Natural killer cell (primary cell): ENCODE measurements at regions not wholly inside any gene's neighbourhood (a gene's known extent, or its start where the extent isn't known, plus 50 kb on each side); places are given as distances from the start of the nearest gene placed in this dataset.

Experiments used
- ATAC-seq, 3 donors: fragments of 150-1000 bp in 2 of 3; fragments of 200-7000 bp in 1 of 3; cut with Tn5 transposase; 1 replicate in 1 of 3; 2 replicates in 2 of 3; pipeline ENCODE4 v1.10.0; 2021; ENCODE audit warnings: mild to moderate bottlenecking in 2 of 3, moderate library complexity in 2 of 3
- DNase-seq, 2 donors: peaks; one replicate each; pipeline versions ENCODE4 v3.0.0 to v3.0.0-alpha.2; 2013 to 2021; ENCODE audit warnings: mixed read lengths in 1 of 2
- H3K27ac ChIP-seq: one replicate; pipeline ENCODE4 v1.5.1; 2013; ENCODE audit warnings: mild to moderate bottlenecking, low read length
- H3K27me3 ChIP-seq: one replicate; pipeline ENCODE4 v1.6.1; 2013; ENCODE audit warnings: low read length; ENCODE audit not compliant: control insufficient read depth, insufficient read depth
- H3K36me3 ChIP-seq: one replicate; pipeline ENCODE4 v1.6.1; 2013; ENCODE audit warnings: low read length; ENCODE audit not compliant: control insufficient read depth, insufficient read depth
- H3K4me1 ChIP-seq: one replicate; pipeline ENCODE4 v1.6.1; 2013; ENCODE audit warnings: low read length; ENCODE audit not compliant: control insufficient read depth, insufficient read depth
- H3K4me3 ChIP-seq: one replicate; pipeline ENCODE4 v1.5.1; 2013; ENCODE audit warnings: low read length
- H3K9me3 ChIP-seq: one replicate; pipeline ENCODE4 v1.6.1; 2013; ENCODE audit warnings: low read length; ENCODE audit not compliant: control insufficient read depth, insufficient read depth
- H3K27ac Mint-ChIP-seq, 2 donors: one replicate each; pipeline ENCODE4 v1.8.0; 2022; ENCODE audit warnings: mild to moderate bottlenecking in 2 of 2, mixed read lengths in 2 of 2, moderate library complexity in 1 of 2
- H3K27me3 Mint-ChIP-seq, 2 donors: one replicate each; pipeline ENCODE4 v1.8.0; 2022; ENCODE audit warnings: low read depth in 2 of 2, mixed read lengths in 2 of 2
- H3K36me3 Mint-ChIP-seq: one replicate; pipeline ENCODE4 v1.8.0; 2022; ENCODE audit warnings: mixed read lengths
- H3K4me1 Mint-ChIP-seq, 2 donors: one replicate each; pipeline ENCODE4 v1.8.0; 2022; ENCODE audit warnings: mixed read lengths in 2 of 2
- H3K4me3 Mint-ChIP-seq: one replicate; pipeline ENCODE4 v1.8.0; 2022; ENCODE audit warnings: mild to moderate bottlenecking, moderate library complexity, mixed read lengths
- H3K9me3 Mint-ChIP-seq, 2 donors: one replicate each; pipeline ENCODE4 v1.8.0; 2022; ENCODE audit warnings: mixed read lengths in 2 of 2
- WGBS: methylation state at CpG from one replicate; pipeline ENCODE4 v1.1.7; 2013; ENCODE audit warnings: missing lambda C conversion rate; ENCODE audit not compliant: insufficient coverage; 5-methylcytosine and 5-hydroxymethylcytosine counted together
- intact Hi-C: fragments of 100-400 bp; cut with micrococcal nuclease; formaldehyde crosslinking; loops from one replicate; pipeline ENCODE4 v1.14.2; 2022
- TF ChIP-seq, protein P1 (sequence below): fragments of 200-600 bp; IDR thresholded peaks from one replicate; pipeline ENCODE4 v1.8.0; 2022; ENCODE audit warnings: antibody characterized with exemption

GRCh38 chr10:84938117-84938905, 609.9 kb downstream of the CCSER2 start:
- Mint-ChIP-seq H3K4me1 (no peaks in the 10 kb centered on the region), H3K27me3 (no peaks in the 10 kb centered on the region)
- intact Hi-C loops, result no loop called here

GRCh38 chr10:84943541-84943940, 615.2 kb downstream of the CCSER2 start:
- TF ChIP-seq, protein P1, sequence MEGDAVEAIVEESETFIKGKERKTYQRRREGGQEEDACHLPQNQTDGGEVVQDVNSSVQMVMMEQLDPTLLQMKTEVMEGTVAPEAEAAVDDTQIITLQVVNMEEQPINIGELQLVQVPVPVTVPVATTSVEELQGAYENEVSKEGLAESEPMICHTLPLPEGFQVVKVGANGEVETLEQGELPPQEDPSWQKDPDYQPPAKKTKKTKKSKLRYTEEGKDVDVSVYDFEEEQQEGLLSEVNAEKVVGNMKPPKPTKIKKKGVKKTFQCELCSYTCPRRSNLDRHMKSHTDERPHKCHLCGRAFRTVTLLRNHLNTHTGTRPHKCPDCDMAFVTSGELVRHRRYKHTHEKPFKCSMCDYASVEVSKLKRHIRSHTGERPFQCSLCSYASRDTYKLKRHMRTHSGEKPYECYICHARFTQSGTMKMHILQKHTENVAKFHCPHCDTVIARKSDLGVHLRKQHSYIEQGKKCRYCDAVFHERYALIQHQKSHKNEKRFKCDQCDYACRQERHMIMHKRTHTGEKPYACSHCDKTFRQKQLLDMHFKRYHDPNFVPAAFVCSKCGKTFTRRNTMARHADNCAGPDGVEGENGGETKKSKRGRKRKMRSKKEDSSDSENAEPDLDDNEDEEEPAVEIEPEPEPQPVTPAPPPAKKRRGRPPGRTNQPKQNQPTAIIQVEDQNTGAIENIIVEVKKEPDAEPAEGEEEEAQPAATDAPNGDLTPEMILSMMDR, result no peak
- no peaks in the 10 kb centered on the region for H3K4me1 Mint-ChIP-seq

More at GRCh38 chr10:84938117-84938905, 609.9 kb downstream of the CCSER2 start:
- H3K9me3 ChIP-seq, result no peaks in the 10 kb centered on the region
- DNase-seq (no peak), ATAC-seq (no peak)
- H3K36me3 ChIP-seq, result no peaks in the 10 kb centered on the region
- Mint-ChIP-seq H3K36me3 (no peaks in the 10 kb centered on the region), H3K9me3 (peaks cover 4 to 7% of the 10 kb centered on the region in 2 donors), H3K27ac (no peak overlapping the region), H3K4me3 (no peak overlapping the region)
- no peaks in the 10 kb centered on the region for H3K4me1 ChIP-seq
- TF ChIP-seq, protein P1, result no peak
- WGBS, result 70% methylated on average over 3 of the region's 4 CpGs
- H3K27me3 ChIP-seq, result no peaks in the 10 kb centered on the region
- H3K27ac ChIP-seq, result no peak overlapping the region
- no peak overlapping the region for H3K4me3 ChIP-seq

GRCh38 chr10:84944187-84944586, 615.8 kb downstream of the CCSER2 start:
- Mint-ChIP-seq H3K27me3 (no peaks in the 10 kb centered on the region), H3K9me3 (peaks cover 3 to 9% of the 10 kb centered on the region in 2 donors), H3K4me3 (no peak overlapping the region), H3K27ac (no peak overlapping the region), H3K4me1 (no peaks in the 10 kb centered on the region), H3K36me3 (no peaks in the 10 kb centered on the region)
- TF ChIP-seq, protein P1, result no peak
- no peaks in the 10 kb centered on the region for H3K4me1 ChIP-seq
- DNase-seq (no peak), ATAC-seq (no peak)
- H3K27me3 ChIP-seq, result no peaks in the 10 kb centered on the region
- H3K36me3 ChIP-seq, result no peaks in the 10 kb centered on the region
- WGBS, result 31% methylated on average over 1 of the region's 1 CpG
- H3K27ac ChIP-seq, result no peak overlapping the region
- intact Hi-C loops, result no loop called here
- no peak overlapping the region for H3K4me3 ChIP-seq
- H3K9me3 ChIP-seq, result no peaks in the 10 kb centered on the region

More at GRCh38 chr10:84943541-84943940, 615.2 kb downstream of the CCSER2 start:
- H3K27ac ChIP-seq, result no peak overlapping the region
- H3K27ac Mint-ChIP-seq, result no peak overlapping the region
- H3K27me3 Mint-ChIP-seq, result no peaks in the 10 kb centered on the region
- H3K9me3 ChIP-seq, result no peaks in the 10 kb centered on the region
- no peaks in the 10 kb centered on the region for H3K27me3 ChIP-seq
- ATAC-seq, result no peak
- no peaks in the 10 kb centered on the region for H3K4me1 ChIP-seq
- no peaks in the 10 kb centered on the region for H3K36me3 ChIP-seq
- no peak for DNase-seq
- H3K9me3 Mint-ChIP-seq, result peaks cover 3 to 6% of the 10 kb centered on the region in 2 donors
- H3K4me3 ChIP-seq, result no peak overlapping the region
- H3K36me3 Mint-ChIP-seq, result no peaks in the 10 kb centered on the region
- H3K4me3 Mint-ChIP-seq, result no peak overlapping the region
- intact Hi-C loops, result no loop called here
- WGBS, result 86% methylated on average over 1 of the region's 1 CpG

DNA sequence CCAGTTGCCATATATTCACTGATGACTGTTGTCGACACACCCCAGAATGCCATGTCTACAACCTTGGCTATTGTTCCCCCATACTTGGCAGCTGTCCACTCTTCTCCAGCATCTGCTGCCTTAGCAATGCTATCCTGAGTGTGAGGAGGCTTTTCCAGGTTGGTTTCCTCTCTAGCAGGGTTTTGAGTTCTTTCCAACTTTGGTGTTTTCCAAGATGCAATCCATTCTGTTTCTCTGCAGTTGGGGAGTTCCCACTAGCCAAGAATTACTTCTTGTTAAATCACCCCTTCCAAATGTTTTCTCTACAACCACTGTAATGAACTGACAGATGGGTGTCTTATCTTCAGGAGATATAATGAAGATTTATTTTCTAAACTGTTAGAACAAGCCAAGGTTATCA, 617.4 kb downstream of the CCSER2 start:
- no peaks in the 10 kb centered on the region for H3K27me3 Mint-ChIP-seq
- no peaks in the 10 kb centered on the region for H3K4me1 ChIP-seq
- no peak overlapping the region for H3K27ac ChIP-seq
- TF ChIP-seq, protein P1, result no peak
- H3K9me3 ChIP-seq, result no peaks in the 10 kb centered on the region
- no peak overlapping the region for H3K4me3 Mint-ChIP-seq
- no peaks in the 10 kb centered on the region for H3K4me1 Mint-ChIP-seq
- no peaks in the 10 kb centered on the region for H3K36me3 Mint-ChIP-seq
- H3K4me3 ChIP-seq, result no peak overlapping the region
- H3K27ac Mint-ChIP-seq, result no peak overlapping the region
- H3K36me3 ChIP-seq, result no peaks in the 10 kb centered on the region
- peaks cover 0 to 8% of the 10 kb centered on the region in 2 donors for H3K9me3 Mint-ChIP-seq
- 100% methylated on average over 1 of the region's 1 CpG for WGBS
- DNase-seq (no peak), ATAC-seq (no peak)
- intact Hi-C loops, result no loop called here
- H3K27me3 ChIP-seq, result no peaks in the 10 kb centered on the region
